HepG2 (cell line): ENCODE measurements at regions not wholly inside any gene's neighbourhood (a gene's known extent, or its start where the extent isn't known, plus 50 kb on each side); places are given as distances from the start of the nearest gene placed in this dataset.

Experiments used
- ATAC-seq: fragments of 200-7000 bp; cut with Tn5 transposase; 3 replicates; pipeline ENCODE4 v1.9.1; 2020; ENCODE audit warnings: mild to moderate bottlenecking, moderate library complexity
- BruUV-seq: library from RNA; stranded (reverse); fragments of 400-500 nt; replicated peaks from 2 replicates; lab custom pipeline; 2021; lab: Mats Ljungman, UMichigan
- CTCF ChIA-PET: fragments of 300-600 bp; formaldehyde crosslinking; extraction: SDS; loops from one replicate; lab custom pipeline; 2021; ENCODE audit warnings: low total read pairs, inconsistent platforms, low intra/inter-chr PET ratio; lab: Yijun Ruan, JAX
- POLR2A ChIA-PET: fragments of 350-600 bp; sonication (Branson Sonifier 250); formaldehyde crosslinking; loops from one replicate; lab custom pipeline; 2020; ENCODE audit warnings: antibody characterized with exemption, inconsistent platforms; lab: Yijun Ruan, JAX
- DNase-seq: peaks from one replicate; pipeline ENCODE4 v3.0.0-alpha.2; 2015; ENCODE audit warnings: low spot score
- FAIRE-seq: peaks from 3 replicates; lab custom pipeline; 2011; peaks lifted over from hg19 to GRCh38; lab: Jason Lieb, UNC
- H2AFZ ChIP-seq: one replicate; pipeline ENCODE4 v1.6.1; 2011; ENCODE audit warnings: low read length, inconsistent platforms
- H3K27ac ChIP-seq: fragments of 300-600 bp; 3 replicates; pipeline ENCODE4 v1.8.0; 2011; ENCODE audit warnings: mixed run types, mild to moderate bottlenecking, mixed read lengths, low read length, inconsistent platforms; ENCODE audit not compliant: insufficient read depth; ENCODE audit errors: extremely low read length
- H3K27me3 ChIP-seq, 2 experiments: fragments of 200-600 bp in 1 of 2; 2 replicates in 1 of 2; 3 replicates in 1 of 2; pipeline versions ENCODE4 v1.6.0 to v1.8.0; 2011; ENCODE audit warnings: low read length in 2 of 2, mild to moderate bottlenecking in 2 of 2, moderate library complexity in 2 of 2, inconsistent platforms in 1 of 2; ENCODE audit not compliant: insufficient read depth in 2 of 2, control insufficient read depth in 1 of 2
- H3K36me3 ChIP-seq, 2 experiments: fragments of 200-600 bp in 1 of 2; replicated peaks in 1 of 2; 2 replicates in 1 of 2; 3 replicates in 1 of 2; pipeline versions ENCODE4 v1.5.1 to v1.8.0; 2011; ENCODE audit warnings: low read length in 2 of 2, inconsistent platforms in 1 of 2; ENCODE audit not compliant: insufficient read depth in 2 of 2, control insufficient read depth in 1 of 2
- H3K4me1 ChIP-seq: 2 replicates; pipeline ENCODE4 v1.5.1; 2012; ENCODE audit warnings: low read length, inconsistent platforms; ENCODE audit not compliant: insufficient read depth
- H3K4me2 ChIP-seq: 2 replicates; pipeline ENCODE4 v1.6.0; 2011; ENCODE audit warnings: low read depth, low read length, inconsistent platforms
- H3K4me3 ChIP-seq, 3 experiments: fragments of 200-600 bp in 1 of 3; sonication (generic), shearing (Covaris generic) in 1 of 3; replicated peaks in 1 of 3; 2 replicates each; pipeline ENCODE4 v1.5.1; 2011 to 2016; ENCODE audit warnings: low read length in 3 of 3, inconsistent platforms in 2 of 3, low read depth in 2 of 3, mild to moderate bottlenecking in 2 of 3, control low read depth in 1 of 3, mixed read lengths in 1 of 3; ENCODE audit not compliant: insufficient read depth in 1 of 3
- H3K79me2 ChIP-seq: one replicate; pipeline ENCODE4 v1.6.1; 2011; ENCODE audit warnings: low read length, inconsistent platforms; ENCODE audit not compliant: insufficient read depth
- H3K9ac ChIP-seq: 2 replicates; pipeline ENCODE4 v1.6.0; 2011; ENCODE audit warnings: mild to moderate bottlenecking, low read depth, low read length, inconsistent platforms; ENCODE audit not compliant: insufficient read depth
- H3K9me3 ChIP-seq: 2 replicates; pipeline ENCODE4 v1.5.1; 2012; ENCODE audit warnings: mild to moderate bottlenecking, low read length
- H4K20me1 ChIP-seq: 2 replicates; pipeline ENCODE4 v1.6.0; 2011; ENCODE audit warnings: inconsistent platforms, mild to moderate bottlenecking, low read length, moderate library complexity; ENCODE audit not compliant: insufficient read depth
- HCFC1 ChIP-seq: fragments of 150-350 bp; IDR thresholded peaks from 2 replicates; pipeline ENCODE4 v1.6.1; 2014; ENCODE audit warnings: low read depth, low read length
- NFAT5 ChIP-seq: sonication (generic); formaldehyde crosslinking; IDR thresholded peaks from 2 replicates; pipeline ENCODE4 v1.4.0; 2020; ENCODE audit warnings: missing genetic modification reagents
- SKI ChIP-seq: fragments of 450-650 bp; IDR thresholded peaks from one replicate; pipeline ENCODE4 v1.6.1; 2018; ENCODE audit warnings: mild to moderate bottlenecking; ENCODE audit not compliant: partially characterized antibody
- THYN1 ChIP-seq: sonication (generic); formaldehyde crosslinking; IDR thresholded peaks from 2 replicates; pipeline ENCODE4 v1.8.1; 2023; ENCODE audit warnings: low read depth, mild to moderate bottlenecking, moderate library complexity, missing genetic modification reagents, borderline replicate concordance
- ZKSCAN5 ChIP-seq: sonication (generic); formaldehyde crosslinking; IDR thresholded peaks from 2 replicates; pipeline ENCODE4 v1.5.1; 2020; ENCODE audit warnings: mild to moderate bottlenecking, missing genetic modification reagents
- ZNF572 ChIP-seq: sonication (generic); formaldehyde crosslinking; IDR thresholded peaks from 2 replicates; pipeline ENCODE4 v1.5.1; 2020; ENCODE audit warnings: mild to moderate bottlenecking, missing genetic modification reagents
- WGBS: methylation state at CpG from one replicate; pipeline ENCODE4 v1.1.6; 2017; ENCODE audit warnings: low lambda C conversion rate; 5-methylcytosine and 5-hydroxymethylcytosine counted together
- in situ Hi-C: cut with HindIII; loops from 2 replicates; pipeline ENCODE4 v1.10.0; 2017; ENCODE audit warnings: low pct_unique_long_range_greater_than_20kb; ENCODE audit not compliant: extremely low pct_ligation_motif_present
- intact Hi-C: fragments of 100-400 bp; cut with micrococcal nuclease; formaldehyde crosslinking; loops from one replicate; pipeline ENCODE4 v1.10.0; 2022; ENCODE audit not compliant: unreplicated experiment
- TF ChIP-seq, protein P1 (sequence below): sonication (generic); formaldehyde crosslinking; IDR thresholded peaks from 2 replicates; pipeline ENCODE4 v1.9.0; 2021; ENCODE audit warnings: mild to moderate bottlenecking, missing genetic modification reagents
- TF ChIP-seq, protein P2 (sequence below): sonication (generic); formaldehyde crosslinking; IDR thresholded peaks from 2 replicates; pipeline ENCODE4 v1.4.0; 2020; ENCODE audit warnings: missing genetic modification reagents, borderline replicate concordance

DNA sequence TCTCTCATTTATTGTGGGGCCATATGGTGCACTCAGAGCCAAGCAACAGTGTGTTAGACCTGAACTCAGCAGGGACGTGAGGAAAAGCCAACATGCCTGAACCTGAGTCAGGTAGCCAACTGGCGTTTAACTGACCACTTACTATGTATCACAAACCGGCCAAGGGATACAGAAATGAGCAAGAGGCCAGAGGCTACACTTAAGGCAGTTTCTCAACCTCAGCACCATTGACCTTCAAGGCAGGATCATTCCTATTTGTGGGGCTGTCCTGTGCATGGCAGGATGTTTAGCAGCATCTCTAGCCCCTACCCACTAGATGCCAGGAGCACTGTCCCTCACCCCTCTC is 103.5 kb upstream of the NANOS1 start:
- WGBS, result 7% methylated on average over 3 of the region's 3 CpGs
- H3K4me1 ChIP-seq, result no peaks in the 10 kb centered on the region
- DNase-seq, result no peak
- H3K4me3 ChIP-seq, result no peak overlapping the region
- BruUV-seq, result no TSS peak
- no peak overlapping the region for H2AFZ ChIP-seq
- no peak overlapping the region for H3K4me2 ChIP-seq
- ATAC-seq, result no peak
- no peak for FAIRE-seq
- H3K9me3 ChIP-seq, result no peaks in the 10 kb centered on the region
- no peaks in the 10 kb centered on the region for H3K79me2 ChIP-seq
- CTCF ChIA-PET, result no interaction called here
- no peak overlapping the region for H3K27ac ChIP-seq
- peaks cover 0 to 18% of the 10 kb centered on the region in 2 experiments; a peak in 4 of 5 replicates for H3K27me3 ChIP-seq
- no peaks in the 10 kb centered on the region for H3K36me3 ChIP-seq
- POLR2A ChIA-PET, result no interaction called here
- H4K20me1 ChIP-seq, result no peaks in the 10 kb centered on the region
- intact Hi-C loops (no loop called here), in situ Hi-C loops (no loop called here)
- H3K9ac ChIP-seq, result no peak overlapping the region
- TF ChIP-seq ZNF572 (no peak), SKI (no peak), NFAT5 (CRISPR knock-in tag) (no peak), THYN1 (CRISPR knock-in tag) (no peak), ZKSCAN5 (CRISPR knock-in tag) (no peak), HCFC1 (no peak)
- TF ChIP-seq, protein P1, sequence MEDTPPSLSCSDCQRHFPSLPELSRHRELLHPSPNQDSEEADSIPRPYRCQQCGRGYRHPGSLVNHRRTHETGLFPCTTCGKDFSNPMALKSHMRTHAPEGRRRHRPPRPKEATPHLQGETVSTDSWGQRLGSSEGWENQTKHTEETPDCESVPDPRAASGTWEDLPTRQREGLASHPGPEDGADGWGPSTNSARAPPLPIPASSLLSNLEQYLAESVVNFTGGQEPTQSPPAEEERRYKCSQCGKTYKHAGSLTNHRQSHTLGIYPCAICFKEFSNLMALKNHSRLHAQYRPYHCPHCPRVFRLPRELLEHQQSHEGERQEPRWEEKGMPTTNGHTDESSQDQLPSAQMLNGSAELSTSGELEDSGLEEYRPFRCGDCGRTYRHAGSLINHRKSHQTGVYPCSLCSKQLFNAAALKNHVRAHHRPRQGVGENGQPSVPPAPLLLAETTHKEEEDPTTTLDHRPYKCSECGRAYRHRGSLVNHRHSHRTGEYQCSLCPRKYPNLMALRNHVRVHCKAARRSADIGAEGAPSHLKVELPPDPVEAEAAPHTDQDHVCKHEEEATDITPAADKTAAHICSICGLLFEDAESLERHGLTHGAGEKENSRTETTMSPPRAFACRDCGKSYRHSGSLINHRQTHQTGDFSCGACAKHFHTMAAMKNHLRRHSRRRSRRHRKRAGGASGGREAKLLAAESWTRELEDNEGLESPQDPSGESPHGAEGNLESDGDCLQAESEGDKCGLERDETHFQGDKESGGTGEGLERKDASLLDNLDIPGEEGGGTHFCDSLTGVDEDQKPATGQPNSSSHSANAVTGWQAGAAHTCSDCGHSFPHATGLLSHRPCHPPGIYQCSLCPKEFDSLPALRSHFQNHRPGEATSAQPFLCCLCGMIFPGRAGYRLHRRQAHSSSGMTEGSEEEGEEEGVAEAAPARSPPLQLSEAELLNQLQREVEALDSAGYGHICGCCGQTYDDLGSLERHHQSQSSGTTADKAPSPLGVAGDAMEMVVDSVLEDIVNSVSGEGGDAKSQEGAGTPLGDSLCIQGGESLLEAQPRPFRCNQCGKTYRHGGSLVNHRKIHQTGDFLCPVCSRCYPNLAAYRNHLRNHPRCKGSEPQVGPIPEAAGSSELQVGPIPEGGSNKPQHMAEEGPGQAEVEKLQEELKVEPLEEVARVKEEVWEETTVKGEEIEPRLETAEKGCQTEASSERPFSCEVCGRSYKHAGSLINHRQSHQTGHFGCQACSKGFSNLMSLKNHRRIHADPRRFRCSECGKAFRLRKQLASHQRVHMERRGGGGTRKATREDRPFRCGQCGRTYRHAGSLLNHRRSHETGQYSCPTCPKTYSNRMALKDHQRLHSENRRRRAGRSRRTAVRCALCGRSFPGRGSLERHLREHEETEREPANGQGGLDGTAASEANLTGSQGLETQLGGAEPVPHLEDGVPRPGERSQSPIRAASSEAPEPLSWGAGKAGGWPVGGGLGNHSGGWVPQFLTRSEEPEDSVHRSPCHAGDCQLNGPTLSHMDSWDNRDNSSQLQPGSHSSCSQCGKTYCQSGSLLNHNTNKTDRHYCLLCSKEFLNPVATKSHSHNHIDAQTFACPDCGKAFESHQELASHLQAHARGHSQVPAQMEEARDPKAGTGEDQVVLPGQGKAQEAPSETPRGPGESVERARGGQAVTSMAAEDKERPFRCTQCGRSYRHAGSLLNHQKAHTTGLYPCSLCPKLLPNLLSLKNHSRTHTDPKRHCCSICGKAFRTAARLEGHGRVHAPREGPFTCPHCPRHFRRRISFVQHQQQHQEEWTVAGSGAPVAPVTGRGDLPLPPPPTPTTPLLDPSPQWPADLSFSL (CRISPR knock-in tag), result no peak
- TF ChIP-seq, protein P2, sequence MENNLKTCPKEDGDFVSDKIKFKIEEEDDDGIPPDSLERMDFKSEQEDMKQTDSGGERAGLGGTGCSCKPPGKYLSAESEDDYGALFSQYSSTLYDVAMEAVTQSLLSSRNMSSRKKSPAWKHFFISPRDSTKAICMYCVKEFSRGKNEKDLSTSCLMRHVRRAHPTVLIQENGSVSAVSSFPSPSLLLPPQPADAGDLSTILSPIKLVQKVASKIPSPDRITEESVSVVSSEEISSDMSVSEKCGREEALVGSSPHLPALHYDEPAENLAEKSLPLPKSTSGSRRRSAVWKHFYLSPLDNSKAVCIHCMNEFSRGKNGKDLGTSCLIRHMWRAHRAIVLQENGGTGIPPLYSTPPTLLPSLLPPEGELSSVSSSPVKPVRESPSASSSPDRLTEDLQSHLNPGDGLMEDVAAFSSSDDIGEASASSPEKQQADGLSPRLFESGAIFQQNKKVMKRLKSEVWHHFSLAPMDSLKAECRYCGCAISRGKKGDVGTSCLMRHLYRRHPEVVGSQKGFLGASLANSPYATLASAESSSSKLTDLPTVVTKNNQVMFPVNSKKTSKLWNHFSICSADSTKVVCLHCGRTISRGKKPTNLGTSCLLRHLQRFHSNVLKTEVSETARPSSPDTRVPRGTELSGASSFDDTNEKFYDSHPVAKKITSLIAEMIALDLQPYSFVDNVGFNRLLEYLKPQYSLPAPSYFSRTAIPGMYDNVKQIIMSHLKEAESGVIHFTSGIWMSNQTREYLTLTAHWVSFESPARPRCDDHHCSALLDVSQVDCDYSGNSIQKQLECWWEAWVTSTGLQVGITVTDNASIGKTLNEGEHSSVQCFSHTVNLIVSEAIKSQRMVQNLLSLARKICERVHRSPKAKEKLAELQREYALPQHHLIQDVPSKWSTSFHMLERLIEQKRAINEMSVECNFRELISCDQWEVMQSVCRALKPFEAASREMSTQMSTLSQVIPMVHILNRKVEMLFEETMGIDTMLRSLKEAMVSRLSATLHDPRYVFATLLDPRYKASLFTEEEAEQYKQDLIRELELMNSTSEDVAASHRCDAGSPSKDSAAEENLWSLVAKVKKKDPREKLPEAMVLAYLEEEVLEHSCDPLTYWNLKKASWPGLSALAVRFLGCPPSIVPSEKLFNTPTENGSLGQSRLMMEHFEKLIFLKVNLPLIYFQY (CRISPR knock-in tag), result no peak
